OCI-LY3 (cell line): ENCODE measurements at regions not wholly inside any gene's neighbourhood (a gene's known extent, or its start where the extent isn't known, plus 50 kb on each side); places are given as distances from the start of the nearest gene placed in this dataset.

Experiments
- H2AFZ ChIP-seq: fragments of 200-600, 300-600 bp; shearing (Covaris generic); 2 replicates; pipeline ENCODE4 v1.6.0; 2014; ENCODE audit warnings: antibody characterized with exemption, low read depth, low read length
- H3K27ac ChIP-seq: fragments of 200-600, 300-600 bp; sonication (generic); 2 replicates; pipeline ENCODE4 v1.5.1; 2014; ENCODE audit warnings: mild to moderate bottlenecking, low read length, moderate library complexity, mixed read lengths
- H3K27me3 ChIP-seq: fragments of 200-600, 300-600 bp; sonication (generic); 2 replicates; pipeline ENCODE4 v1.6.1; 2014; ENCODE audit warnings: low read depth, low read length, mixed read lengths
- H3K36me3 ChIP-seq: fragments of 200-600, 300-600 bp; sonication (generic); replicated peaks from 2 replicates; pipeline ENCODE3; 2014; ENCODE audit warnings: low read depth, low read length, mixed read lengths
- H3K4me1 ChIP-seq: fragments of 300-600, 200-600 bp; sonication (generic); 2 replicates; pipeline ENCODE4 v1.6.1; 2014; ENCODE audit warnings: low read length, mixed read lengths
- H3K4me2 ChIP-seq: fragments of 200-600, 300-600 bp; sonication (generic); 2 replicates; pipeline ENCODE4 v1.6.1; 2014; ENCODE audit warnings: low read length, mixed read lengths
- H3K4me3 ChIP-seq: fragments of 300-600, 200-600 bp; sonication (generic); 2 replicates; pipeline ENCODE4 v1.5.1; 2014; ENCODE audit warnings: antibody characterized with exemption, mild to moderate bottlenecking, low read length, moderate library complexity
- H3K79me2 ChIP-seq: fragments of 300-600, 200-600 bp; shearing (Covaris generic); 2 replicates; pipeline ENCODE4 v1.6.1; 2014; ENCODE audit warnings: mild to moderate bottlenecking, low read length, mixed read lengths
- H3K9ac ChIP-seq: fragments of 300-600, 200-600 bp; shearing (Covaris generic); 2 replicates; pipeline ENCODE4 v1.6.0; 2014; ENCODE audit warnings: mild to moderate bottlenecking, low read length, moderate library complexity
- H3K9me3 ChIP-seq: fragments of 200-600, 300-600 bp; shearing (Covaris generic); 2 replicates; pipeline ENCODE4 v1.6.1; 2014; ENCODE audit warnings: low read length, mixed read lengths; ENCODE audit not compliant: insufficient read depth
- H4K20me1 ChIP-seq: fragments of 200-600, 300-600 bp; sonication (generic); 2 replicates; pipeline ENCODE4 v1.6.1; 2016; ENCODE audit warnings: low read length, mixed read lengths; ENCODE audit not compliant: insufficient read depth
- EZH2phosphoT487 ChIP-seq: fragments of 200-600 bp; shearing (Covaris generic); IDR thresholded peaks from 2 replicates; pipeline ENCODE4 v1.6.1; 2018; ENCODE audit warnings: antibody characterized with exemption, mixed run types, low read depth
- TF ChIP-seq, protein P1 (sequence below): fragments of 200-600, 300-600 bp; sonication (generic); IDR thresholded peaks from 2 replicates; pipeline ENCODE4 v1.5.1; 2014; ENCODE audit warnings: antibody characterized with exemption, low read length, low read depth

GRCh38 chr18:71336576-71337210 is 1047.8 kb downstream of the SOCS6 start:
- Histone ChIP-seq H2AFZ (0 out of 2 replicates have a peak overlapping the region, but pooled peaks have one; percentile 32), H3K36me3 (no peaks in the 10 kb centered on the region), H3K9me3 (no peaks in the 10 kb centered on the region), H3K4me3 (no peak overlapping the region), H3K27ac (no peak overlapping the region), H3K27me3 (no peaks in the 10 kb centered on the region), H3K4me1 (peaks cover 14% of the 10 kb centered on the region), H4K20me1 (no peaks in the 10 kb centered on the region), H3K4me2 (no peak overlapping the region), H3K79me2 (no peaks in the 10 kb centered on the region), H3K9ac (no peak overlapping the region)
- TF ChIP-seq EZH2phosphoT487: no peak
- TF ChIP-seq, protein P1, sequence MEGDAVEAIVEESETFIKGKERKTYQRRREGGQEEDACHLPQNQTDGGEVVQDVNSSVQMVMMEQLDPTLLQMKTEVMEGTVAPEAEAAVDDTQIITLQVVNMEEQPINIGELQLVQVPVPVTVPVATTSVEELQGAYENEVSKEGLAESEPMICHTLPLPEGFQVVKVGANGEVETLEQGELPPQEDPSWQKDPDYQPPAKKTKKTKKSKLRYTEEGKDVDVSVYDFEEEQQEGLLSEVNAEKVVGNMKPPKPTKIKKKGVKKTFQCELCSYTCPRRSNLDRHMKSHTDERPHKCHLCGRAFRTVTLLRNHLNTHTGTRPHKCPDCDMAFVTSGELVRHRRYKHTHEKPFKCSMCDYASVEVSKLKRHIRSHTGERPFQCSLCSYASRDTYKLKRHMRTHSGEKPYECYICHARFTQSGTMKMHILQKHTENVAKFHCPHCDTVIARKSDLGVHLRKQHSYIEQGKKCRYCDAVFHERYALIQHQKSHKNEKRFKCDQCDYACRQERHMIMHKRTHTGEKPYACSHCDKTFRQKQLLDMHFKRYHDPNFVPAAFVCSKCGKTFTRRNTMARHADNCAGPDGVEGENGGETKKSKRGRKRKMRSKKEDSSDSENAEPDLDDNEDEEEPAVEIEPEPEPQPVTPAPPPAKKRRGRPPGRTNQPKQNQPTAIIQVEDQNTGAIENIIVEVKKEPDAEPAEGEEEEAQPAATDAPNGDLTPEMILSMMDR: no peak

- H3K4me2 ChIP-seq: no peak overlapping the region
- TF ChIP-seq, protein P1: no peak
- no peak for TF ChIP-seq EZH2phosphoT487
- H3K79me2 ChIP-seq: no peaks in the 10 kb centered on the region
- H3K27me3 ChIP-seq: no peaks in the 10 kb centered on the region
- H4K20me1 ChIP-seq: no peaks in the 10 kb centered on the region
- H3K4me1 ChIP-seq: peaks cover 7% of the 10 kb centered on the region
- H3K9ac ChIP-seq: no peak overlapping the region
- H3K9me3 ChIP-seq: no peaks in the 10 kb centered on the region
- no peak overlapping the region for H3K4me3 ChIP-seq
- H3K36me3 ChIP-seq: no peaks in the 10 kb centered on the region
- no peak overlapping the region for H3K27ac ChIP-seq
- H2AFZ ChIP-seq: no peak overlapping the region
These were observed 1040.7 kb downstream of the SOCS6 start for GRCh38 chr18:71329563-71329962.

- Histone ChIP-seq H3K27ac (no peak overlapping the region), H3K4me2 (no peak overlapping the region), H3K27me3 (no peaks in the 10 kb centered on the region), H3K4me1 (peaks cover 7% of the 10 kb centered on the region), H3K79me2 (no peaks in the 10 kb centered on the region), H4K20me1 (no peaks in the 10 kb centered on the region), H3K4me3 (no peak overlapping the region), H3K9me3 (no peaks in the 10 kb centered on the region), H3K36me3 (no peaks in the 10 kb centered on the region), H3K9ac (no peak overlapping the region), H2AFZ (no peak overlapping the region)
- no peak for TF ChIP-seq EZH2phosphoT487
- TF ChIP-seq, protein P1: no peak
These were observed 1040.3 kb downstream of the SOCS6 start for GRCh38 chr18:71329114-71329513.

GRCh38 chr18:71327850-71328249 is 1039.0 kb downstream of the SOCS6 start:
- Histone ChIP-seq H4K20me1 (no peaks in the 10 kb centered on the region), H3K36me3 (no peaks in the 10 kb centered on the region), H2AFZ (peak overlapping the region; percentile 8; the same call in 1 of the 2 replicates), H3K79me2 (no peaks in the 10 kb centered on the region), H3K4me2 (no peak overlapping the region; the same call in 1 of the 2 replicates), H3K9ac (no peak overlapping the region), H3K4me3 (no peak overlapping the region), H3K4me1 (peaks cover 7% of the 10 kb centered on the region), H3K9me3 (no peaks in the 10 kb centered on the region), H3K27ac (no peak overlapping the region), H3K27me3 (no peaks in the 10 kb centered on the region)
- TF ChIP-seq, protein P1: no peak
- no peak for TF ChIP-seq EZH2phosphoT487
